T-helper 17 cell (primary cell): ENCODE measurements at regions not wholly inside any gene's neighbourhood (a gene's known extent, or its start where the extent isn't known, plus 50 kb on each side); places are given as distances from the start of the nearest gene placed in this dataset.

Experiments used
- ATAC-seq: fragments of 150-1000 bp; cut with Tn5 transposase; 2 replicates; pipeline ENCODE4 v1.10.0; 2021; ENCODE audit warnings: mild to moderate bottlenecking, moderate library complexity
- DNase-seq, 3 donors: peaks; one replicate each; pipeline versions ENCODE4 v3.0.0 to v3.0.0-alpha.2; 2020 to 2021
- H3K9me3 ChIP-seq: one replicate; pipeline ENCODE4 v1.7.0; 2013; ENCODE audit warnings: low read length, mild to moderate bottlenecking; ENCODE audit not compliant: control insufficient read depth, poor library complexity, severe bottlenecking
- H3K27ac Mint-ChIP-seq: one replicate; pipeline ENCODE4 v1.8.0; 2022; ENCODE audit warnings: mild to moderate bottlenecking, moderate library complexity, mixed read lengths
- H3K27me3 Mint-ChIP-seq: one replicate; pipeline ENCODE4 v1.8.0; 2022; ENCODE audit warnings: mixed read lengths
- H3K36me3 Mint-ChIP-seq: one replicate; pipeline ENCODE4 v1.8.0; 2022; ENCODE audit warnings: low read depth, mixed read lengths
- H3K4me1 Mint-ChIP-seq: one replicate; pipeline ENCODE4 v1.8.0; 2022; ENCODE audit warnings: mild to moderate bottlenecking, mixed read lengths
- H3K4me3 Mint-ChIP-seq: one replicate; pipeline ENCODE4 v1.8.0; 2022; ENCODE audit warnings: mild to moderate bottlenecking, moderate library complexity, mixed read lengths

- H3K9me3 ChIP-seq = no peaks in the 10 kb centered on the region
- no peak overlapping the region for H3K27ac Mint-ChIP-seq
- peaks cover 16% of the 10 kb centered on the region for H3K27me3 Mint-ChIP-seq
- DNase-seq = no peak
- H3K36me3 Mint-ChIP-seq = no peaks in the 10 kb centered on the region
- no peak overlapping the region for H3K4me3 Mint-ChIP-seq
- no peak for ATAC-seq
- H3K4me1 Mint-ChIP-seq = peaks cover 4% of the 10 kb centered on the region
Measured at GRCh38 chr5:154627698-154628678, 127.2 kb upstream of the LARP1 start.

DNA sequence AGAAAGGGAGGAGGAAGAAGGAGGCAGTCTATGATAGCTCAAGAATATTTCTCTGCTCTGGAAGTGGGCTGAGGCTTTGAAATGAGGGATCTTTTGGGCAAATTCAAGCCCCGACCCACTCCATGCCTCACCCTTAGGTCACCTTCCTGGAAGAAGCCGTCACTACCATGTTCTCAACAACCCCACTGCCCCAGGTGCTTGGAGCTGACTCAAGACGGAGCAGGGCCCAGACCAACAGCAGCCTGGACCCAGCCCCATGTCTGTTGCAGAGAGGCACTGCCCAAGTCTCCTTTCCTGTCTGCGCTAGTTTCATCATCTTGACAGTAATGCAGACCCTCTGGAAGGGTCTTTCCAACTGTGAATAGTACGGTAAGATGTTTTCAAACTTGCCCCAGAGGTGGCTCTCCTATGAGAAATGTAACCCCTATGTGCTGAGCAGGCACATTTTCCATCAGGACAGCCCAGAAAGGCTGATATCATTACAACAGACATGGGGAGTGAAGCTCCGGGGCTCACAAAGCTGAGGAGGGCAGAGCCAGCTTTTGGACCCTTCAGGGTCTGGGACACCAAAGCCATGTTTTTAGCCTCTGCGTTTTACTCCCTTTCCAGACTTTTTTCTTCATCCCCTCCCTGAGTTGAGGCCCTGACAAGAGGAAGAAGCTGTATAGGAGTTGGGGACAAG lies 128.2 kb upstream of the LARP1 start:
- ATAC-seq = no peak
- Mint-ChIP-seq H3K4me3 (no peak overlapping the region), H3K4me1 (peaks cover 4% of the 10 kb centered on the region), H3K27ac (no peak overlapping the region), H3K27me3 (peaks cover 17% of the 10 kb centered on the region), H3K36me3 (no peaks in the 10 kb centered on the region)
- no peaks in the 10 kb centered on the region for H3K9me3 ChIP-seq
- DNase-seq = no peak

DNA sequence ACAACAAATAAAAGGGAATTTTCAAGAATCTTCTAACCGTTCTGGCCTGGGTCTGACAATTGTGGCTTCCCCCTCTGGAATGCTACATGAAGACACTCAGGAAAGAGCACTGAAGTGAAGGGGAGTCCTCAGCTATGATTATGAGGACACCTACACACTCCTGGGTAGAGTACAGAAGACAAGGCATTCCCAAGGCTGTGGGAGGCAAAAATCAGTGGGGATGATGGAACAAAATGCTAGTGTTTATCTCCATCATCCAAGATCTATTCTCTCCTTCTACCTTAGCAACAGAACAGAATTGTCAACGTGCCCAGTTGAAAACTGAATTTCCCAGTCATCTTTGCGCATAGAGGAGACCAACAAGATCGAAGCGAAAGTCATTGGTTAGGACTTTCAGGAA lies 130.1 kb upstream of the LARP1 start:
- peaks cover 4% of the 10 kb centered on the region for H3K4me1 Mint-ChIP-seq
- peaks cover 25% of the 10 kb centered on the region for H3K27me3 Mint-ChIP-seq
- H3K36me3 Mint-ChIP-seq = no peaks in the 10 kb centered on the region
- H3K27ac Mint-ChIP-seq = no peak overlapping the region
- no peak for ATAC-seq
- DNase-seq = no peak
- no peak overlapping the region for H3K4me3 Mint-ChIP-seq
- no peaks in the 10 kb centered on the region for H3K9me3 ChIP-seq

GRCh38 chr5:154624341-154624740 lies 130.8 kb upstream of the LARP1 start:
- DNase-seq (no peak), ATAC-seq (no peak)
- Mint-ChIP-seq H3K4me1 (peaks cover 4% of the 10 kb centered on the region), H3K4me3 (no peak overlapping the region), H3K36me3 (no peaks in the 10 kb centered on the region), H3K27ac (no peak overlapping the region), H3K27me3 (peaks cover 26% of the 10 kb centered on the region)
- no peaks in the 10 kb centered on the region for H3K9me3 ChIP-seq

GRCh38 chr5:154620411-154620810 lies 134.8 kb upstream of the LARP1 start:
- H3K4me1 Mint-ChIP-seq = no peaks in the 10 kb centered on the region
- no peak overlapping the region for H3K4me3 Mint-ChIP-seq
- no peaks in the 10 kb centered on the region for H3K9me3 ChIP-seq
- ATAC-seq (no peak), DNase-seq (no peak)
- no peak overlapping the region for H3K27ac Mint-ChIP-seq
- peaks cover 2% of the 10 kb centered on the region for H3K36me3 Mint-ChIP-seq
- H3K27me3 Mint-ChIP-seq = peaks cover 47% of the 10 kb centered on the region

DNA sequence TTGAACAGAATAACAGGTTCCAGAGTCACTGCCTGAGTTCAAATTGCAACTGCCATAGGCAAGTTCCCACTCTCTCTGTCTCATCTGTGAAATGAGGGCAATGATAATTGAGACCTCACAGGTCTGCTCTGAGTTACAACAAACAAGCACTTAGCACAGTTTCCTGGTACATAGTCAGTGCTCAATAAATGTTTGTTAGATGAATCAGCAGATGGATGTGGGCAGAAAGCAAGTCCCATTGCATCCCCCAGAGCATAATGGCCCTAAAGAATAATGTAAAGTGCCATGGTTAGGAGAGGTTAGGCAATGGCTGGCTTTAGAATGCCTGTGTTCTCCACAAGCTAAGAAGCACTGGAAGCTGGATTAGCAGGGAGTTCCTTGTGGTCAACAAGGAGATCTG lies 136.5 kb upstream of the LARP1 start:
- Mint-ChIP-seq H3K27ac (no peak overlapping the region), H3K27me3 (peaks cover 41% of the 10 kb centered on the region), H3K4me1 (no peaks in the 10 kb centered on the region), H3K36me3 (peaks cover 2% of the 10 kb centered on the region), H3K4me3 (no peak overlapping the region)
- ATAC-seq (no peak), DNase-seq (no peak)
- no peaks in the 10 kb centered on the region for H3K9me3 ChIP-seq

- Mint-ChIP-seq H3K36me3 (peaks cover 4% of the 10 kb centered on the region), H3K4me3 (no peak overlapping the region), H3K4me1 (peaks cover 3% of the 10 kb centered on the region), H3K27ac (no peak overlapping the region), H3K27me3 (peaks cover 54% of the 10 kb centered on the region)
- no peak for ATAC-seq
- no peaks in the 10 kb centered on the region for H3K9me3 ChIP-seq
- no peak for DNase-seq
Measured at GRCh38 chr5:154614595-154614994, 136.6 kb upstream of the HAND1 start.

DNA sequence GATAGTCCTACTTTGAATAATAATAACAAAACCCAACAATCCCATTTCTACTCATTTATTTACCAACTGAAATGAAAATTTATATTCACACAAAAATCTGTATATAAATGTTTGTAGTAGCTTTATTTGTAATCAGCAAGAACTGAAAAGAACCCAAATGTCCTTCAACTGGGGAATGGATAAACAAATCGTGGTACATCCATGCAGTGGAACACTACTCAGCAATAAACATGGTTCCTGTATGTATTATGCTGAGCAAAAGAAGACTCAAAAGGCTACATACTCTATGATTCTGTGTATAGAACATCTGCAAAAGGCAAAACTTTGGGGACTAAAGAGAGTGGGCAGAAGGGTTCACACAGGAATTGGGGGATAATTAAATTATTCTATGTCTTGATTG lies 136.1 kb upstream of the HAND1 start:
- H3K27ac Mint-ChIP-seq = no peak overlapping the region
- H3K27me3 Mint-ChIP-seq = peaks cover 56% of the 10 kb centered on the region
- ATAC-seq (no peak), DNase-seq (no peak)
- no peaks in the 10 kb centered on the region for H3K9me3 ChIP-seq
- peaks cover 3% of the 10 kb centered on the region for H3K4me1 Mint-ChIP-seq
- no peak overlapping the region for H3K4me3 Mint-ChIP-seq
- peaks cover 4% of the 10 kb centered on the region for H3K36me3 Mint-ChIP-seq

GRCh38 chr5:154612666-154613065 lies 134.6 kb upstream of the HAND1 start:
- no peak for ATAC-seq
- H3K4me1 Mint-ChIP-seq = peaks cover 5% of the 10 kb centered on the region
- DNase-seq = no peak
- H3K27ac Mint-ChIP-seq = no peak overlapping the region
- H3K27me3 Mint-ChIP-seq = peaks cover 55% of the 10 kb centered on the region
- H3K36me3 Mint-ChIP-seq = peaks cover 7% of the 10 kb centered on the region
- H3K4me3 Mint-ChIP-seq = no peak overlapping the region
- H3K9me3 ChIP-seq = no peaks in the 10 kb centered on the region

DNA sequence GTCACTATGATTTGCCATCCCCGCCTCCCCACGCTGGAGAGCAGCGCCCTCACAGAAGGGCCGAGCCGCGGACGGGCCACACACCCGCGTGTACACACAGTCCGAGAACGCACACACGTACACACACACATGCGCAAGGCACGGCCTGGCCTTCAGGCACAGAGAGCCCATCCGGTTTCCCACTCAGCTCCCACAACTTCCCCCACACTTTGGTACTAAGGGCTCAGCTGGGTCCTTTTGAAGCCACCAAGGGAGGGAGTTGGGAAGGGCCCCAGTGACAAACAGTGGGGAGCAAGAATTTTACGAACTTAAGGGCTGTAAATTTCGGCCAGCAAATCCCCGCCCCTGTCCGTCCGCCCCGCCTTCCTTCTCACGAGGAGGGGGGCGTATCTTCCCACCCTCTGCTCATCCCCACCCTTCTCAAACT lies 133.3 kb upstream of the HAND1 start:
- no peak for ATAC-seq
- H3K9me3 ChIP-seq = no peaks in the 10 kb centered on the region
- DNase-seq = no peak
- peaks cover 7% of the 10 kb centered on the region for H3K36me3 Mint-ChIP-seq
- peaks cover 63% of the 10 kb centered on the region for H3K27me3 Mint-ChIP-seq
- H3K4me3 Mint-ChIP-seq = peak overlapping the region; percentile 73
- peaks cover 5% of the 10 kb centered on the region for H3K4me1 Mint-ChIP-seq
- H3K27ac Mint-ChIP-seq = no peak overlapping the region

DNA sequence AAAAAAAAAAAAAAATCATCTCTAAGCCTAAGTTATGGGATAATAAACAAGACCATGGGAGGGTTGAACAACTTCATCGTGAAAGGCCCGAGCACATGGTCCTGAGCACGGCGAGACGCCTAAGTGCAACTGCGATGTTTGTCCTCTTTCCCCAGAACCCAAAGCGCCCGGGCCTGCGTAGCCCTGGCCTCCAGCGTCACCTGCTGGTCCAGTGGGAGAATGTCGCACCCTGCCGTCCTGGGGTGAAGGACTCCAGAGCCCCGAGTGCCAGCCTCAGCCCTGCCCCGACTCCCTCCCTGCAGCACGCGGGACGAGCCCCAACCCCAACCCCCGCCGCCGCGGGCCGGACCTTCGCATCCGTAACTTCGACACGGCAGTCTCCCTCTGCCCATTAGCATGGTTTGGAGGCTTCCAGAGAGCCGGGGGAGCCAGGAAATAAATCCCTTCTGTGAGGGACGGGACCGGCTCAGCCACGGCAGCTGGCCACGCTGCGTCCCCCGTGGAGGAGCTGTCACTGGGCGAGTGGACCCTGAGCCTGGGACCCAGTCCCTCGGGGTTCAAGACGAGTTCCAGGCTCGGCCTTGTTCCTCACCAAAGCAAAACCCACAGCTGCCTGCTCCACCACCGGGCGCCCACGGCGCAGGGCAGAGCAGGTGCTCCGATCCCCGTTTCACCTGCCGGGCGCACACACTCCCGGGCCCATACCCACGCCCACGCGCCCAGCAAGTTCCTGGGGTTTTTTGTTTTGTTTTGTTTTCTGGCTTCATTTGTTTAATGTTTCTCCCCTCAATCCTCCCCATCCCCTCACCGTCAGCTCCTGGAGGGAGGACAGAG lies 132.5 kb upstream of the HAND1 start:
- Mint-ChIP-seq H3K27me3 (peaks cover 61% of the 10 kb centered on the region), H3K4me1 (peaks cover 5% of the 10 kb centered on the region), H3K36me3 (peaks cover 7% of the 10 kb centered on the region), H3K27ac (no peak overlapping the region), H3K4me3 (peak overlapping the region; percentile 33)
- peak in 2 of 3 donors; percentile 13 to 23 for DNase-seq
- no peaks in the 10 kb centered on the region for H3K9me3 ChIP-seq
- ATAC-seq = peak; percentile 85

- Mint-ChIP-seq H3K36me3 (peaks cover 7% of the 10 kb centered on the region), H3K27me3 (peaks cover 65% of the 10 kb centered on the region), H3K4me1 (peaks cover 5% of the 10 kb centered on the region), H3K4me3 (no peak overlapping the region), H3K27ac (no peak overlapping the region)
- H3K9me3 ChIP-seq = no peaks in the 10 kb centered on the region
- ATAC-seq (no peak), DNase-seq (no peak)
Measured at GRCh38 chr5:154609251-154609650, 131.2 kb upstream of the HAND1 start.

DNA sequence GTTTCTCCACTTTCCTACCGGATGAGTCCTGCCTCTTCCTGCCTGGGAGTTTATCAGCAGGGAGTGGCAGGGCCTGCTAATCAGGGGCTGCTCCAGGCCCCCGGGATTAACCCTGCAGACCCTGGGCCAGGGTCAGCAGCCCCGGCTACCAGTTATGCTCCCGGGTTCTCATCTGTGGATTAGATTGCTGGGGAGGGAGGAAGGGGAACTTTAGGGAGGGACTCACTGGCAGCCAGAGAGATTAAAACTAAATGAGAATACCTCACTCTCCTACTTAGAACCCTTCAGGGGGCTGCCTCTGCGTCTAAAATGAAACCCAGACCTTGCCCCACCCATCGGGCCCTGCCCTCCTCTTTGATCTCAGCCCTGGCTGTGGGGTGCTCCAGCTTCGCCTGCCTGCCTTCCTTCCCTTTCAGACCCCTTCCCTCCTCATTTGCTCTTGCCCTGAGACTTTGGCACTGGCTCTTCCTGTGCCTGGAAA lies 130.5 kb upstream of the HAND1 start:
- peaks cover 5% of the 10 kb centered on the region for H3K4me1 Mint-ChIP-seq
- no peak for ATAC-seq
- no peak for DNase-seq
- H3K36me3 Mint-ChIP-seq = peaks cover 7% of the 10 kb centered on the region
- no peaks in the 10 kb centered on the region for H3K9me3 ChIP-seq
- H3K27me3 Mint-ChIP-seq = peaks cover 70% of the 10 kb centered on the region
- no peak overlapping the region for H3K27ac Mint-ChIP-seq
- H3K4me3 Mint-ChIP-seq = peak overlapping the region; percentile 31
